ENCODE measurements at regions not wholly inside any gene's neighbourhood (a gene's known extent, or its start where the extent isn't known, plus 50 kb on each side); places are given as distances from the start of the nearest gene placed in this dataset.

- H3K27ac Mint-ChIP-seq = no peak overlapping the region
- H3K4me1 Mint-ChIP-seq = peaks cover 9% of the 10 kb centered on the region
- no peak overlapping the region for H3K4me3 Mint-ChIP-seq
- CTCF ChIA-PET = no interaction called here
- H3K36me3 Mint-ChIP-seq = peaks cover 35% of the 10 kb centered on the region
- no peak for DNase-seq
- H3K9me3 Mint-ChIP-seq = no peaks in the 10 kb centered on the region
- no peaks in the 10 kb centered on the region for H3K27me3 Mint-ChIP-seq
These were observed 265.6 kb upstream of the RGS6 start for GRCh38 chr14:71666571-71667145.

DNA sequence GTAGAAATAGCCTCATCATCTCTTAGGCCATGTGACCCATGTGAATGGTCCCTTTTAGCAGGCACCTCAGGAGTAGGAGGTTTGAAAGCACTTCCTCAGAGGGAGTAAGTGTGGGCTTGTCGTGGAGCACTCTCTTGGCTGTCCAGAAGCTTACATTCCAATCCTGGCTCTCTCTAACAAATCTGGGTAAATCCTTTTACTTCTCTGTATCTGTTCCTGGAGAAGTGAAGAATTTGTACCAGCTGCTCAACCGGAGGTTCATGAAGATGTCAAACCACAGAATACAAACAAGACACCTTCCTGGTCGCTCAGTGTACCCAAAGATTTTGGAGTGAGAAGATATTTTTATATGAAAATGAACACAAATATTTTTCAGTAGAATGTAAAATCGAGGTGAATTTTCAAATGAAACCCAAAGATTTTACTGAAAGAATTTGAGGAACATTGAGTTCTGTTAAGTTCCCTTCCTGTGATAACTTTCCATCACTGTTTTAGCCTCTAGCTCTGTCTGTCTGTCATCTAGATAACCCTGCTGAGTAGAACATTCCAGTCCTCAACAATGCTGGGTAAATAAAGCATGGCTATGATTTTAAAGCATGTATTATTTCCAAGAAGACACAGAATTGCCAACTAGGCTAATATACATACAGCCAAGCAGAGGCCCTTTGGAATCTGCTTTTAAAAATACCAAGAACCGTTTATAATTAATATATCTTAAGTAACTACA, 263.9 kb upstream of the RGS6 start:
- CTCF ChIA-PET = interaction anchor here (0.6 to 1.1 kb wide), 3 partner anchors 9 to 22 kb away, joined by 3 read pairs; no protein-coding TSS in a partner anchor
- Mint-ChIP-seq H3K27me3 (no peaks in the 10 kb centered on the region), H3K9me3 (no peaks in the 10 kb centered on the region), H3K4me1 (peaks cover 17% of the 10 kb centered on the region), H3K36me3 (peaks cover 36% of the 10 kb centered on the region), H3K4me3 (no peak overlapping the region), H3K27ac (no peak overlapping the region)
- DNase-seq = no peak

DNA sequence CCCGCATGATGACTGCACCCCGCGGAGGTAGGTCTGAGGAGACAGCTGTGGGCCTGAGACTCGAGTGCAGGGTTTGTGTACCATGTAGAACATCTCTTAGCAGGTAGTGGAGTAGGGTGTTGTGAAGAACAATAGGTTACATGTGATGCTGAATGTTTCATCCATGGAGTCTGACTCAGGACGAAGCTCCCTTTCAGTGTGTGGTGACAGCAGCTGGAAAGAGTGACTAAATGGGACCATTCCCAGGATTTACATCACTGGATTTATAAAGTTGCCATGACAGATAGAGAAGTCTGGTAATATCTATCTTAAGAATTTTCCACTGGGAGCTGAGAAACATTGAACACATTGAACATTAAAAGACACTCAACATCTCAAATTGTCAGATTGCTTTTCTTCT, 259.6 kb upstream of the RGS6 start:
- Mint-ChIP-seq H3K4me3 (no peak overlapping the region), H3K4me1 (peaks cover 17% of the 10 kb centered on the region), H3K36me3 (peaks cover 40% of the 10 kb centered on the region), H3K27ac (no peak overlapping the region), H3K27me3 (no peaks in the 10 kb centered on the region), H3K9me3 (peaks cover under 1% of the 10 kb centered on the region)
- CTCF ChIA-PET = no interaction called here
- no peak for DNase-seq

- Mint-ChIP-seq H3K36me3 (peaks cover 52% of the 10 kb centered on the region), H3K9me3 (peaks cover 5% of the 10 kb centered on the region), H3K4me1 (peaks cover 17% of the 10 kb centered on the region), H3K27ac (peak overlapping the region; percentile 43), H3K4me3 (no peak overlapping the region), H3K27me3 (no peaks in the 10 kb centered on the region)
- CTCF ChIA-PET = no interaction called here
- DNase-seq = no peak
These were observed 256.9 kb upstream of the RGS6 start for GRCh38 chr14:71675126-71675899.

- H3K36me3 Mint-ChIP-seq = peaks cover 52% of the 10 kb centered on the region
- CTCF ChIA-PET = no interaction called here
These were observed 256.3 kb upstream of the RGS6 start for GRCh38 chr14:71675900-71676287.

GRCh38 chr14:71680736-71681387, 251.4 kb upstream of the RGS6 start:
- Mint-ChIP-seq H3K9me3 (peaks cover 5% of the 10 kb centered on the region), H3K27ac (no peak overlapping the region), H3K36me3 (peaks cover 41% of the 10 kb centered on the region), H3K4me1 (no peaks in the 10 kb centered on the region), H3K4me3 (no peak overlapping the region), H3K27me3 (no peaks in the 10 kb centered on the region)
- no peak for DNase-seq
- CTCF ChIA-PET = no interaction called here

More at GRCh38 chr14:71675900-71676287, 256.3 kb upstream of the RGS6 start:
- Mint-ChIP-seq H3K9me3 (peaks cover 5% of the 10 kb centered on the region), H3K4me3 (no peak overlapping the region), H3K27ac (no peak overlapping the region), H3K4me1 (peaks cover 15% of the 10 kb centered on the region), H3K27me3 (no peaks in the 10 kb centered on the region)
- no peak for DNase-seq

DNA sequence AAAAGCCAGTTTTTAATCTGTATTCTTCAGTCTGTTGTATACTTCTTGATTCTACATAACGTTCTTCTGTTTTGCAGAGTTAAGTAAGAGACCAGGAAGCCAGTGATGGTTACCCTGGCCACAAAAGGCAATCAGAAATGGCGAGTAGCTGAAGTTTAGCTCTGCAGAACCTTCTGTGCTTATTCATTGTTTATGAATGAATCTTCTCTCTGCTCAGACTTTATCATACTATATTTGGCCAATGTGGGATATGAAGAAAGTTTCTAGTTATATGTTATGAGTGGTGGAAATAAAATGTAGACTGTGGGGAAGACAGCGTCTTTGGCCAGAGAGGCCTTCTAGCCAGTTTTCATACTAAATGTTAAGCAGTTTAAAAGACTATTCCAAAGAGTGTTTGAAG, 249.9 kb upstream of the RGS6 start:
- no peak overlapping the region for H3K4me3 Mint-ChIP-seq
- H3K36me3 Mint-ChIP-seq = peaks cover 36% of the 10 kb centered on the region
- no peak for DNase-seq
- peaks cover 5% of the 10 kb centered on the region for H3K9me3 Mint-ChIP-seq
- CTCF ChIA-PET = no interaction called here
- no peaks in the 10 kb centered on the region for H3K27me3 Mint-ChIP-seq
- H3K27ac Mint-ChIP-seq = no peak overlapping the region
- H3K4me1 Mint-ChIP-seq = no peaks in the 10 kb centered on the region

GRCh38 chr14:71684323-71684722, 247.9 kb upstream of the RGS6 start:
- Mint-ChIP-seq H3K36me3 (peaks cover 22% of the 10 kb centered on the region), H3K9me3 (no peaks in the 10 kb centered on the region), H3K4me1 (no peaks in the 10 kb centered on the region), H3K27me3 (no peaks in the 10 kb centered on the region), H3K27ac (no peak overlapping the region), H3K4me3 (no peak overlapping the region)
- no peak for DNase-seq
- CTCF ChIA-PET = no interaction called here

GRCh38 chr14:71686677-71687076, 245.6 kb upstream of the RGS6 start:
- H3K27ac Mint-ChIP-seq = no peak overlapping the region
- peaks cover 25% of the 10 kb centered on the region for H3K36me3 Mint-ChIP-seq
- peaks cover 2% of the 10 kb centered on the region for H3K4me1 Mint-ChIP-seq
- H3K9me3 Mint-ChIP-seq = no peaks in the 10 kb centered on the region
- no peak overlapping the region for H3K4me3 Mint-ChIP-seq
- no peaks in the 10 kb centered on the region for H3K27me3 Mint-ChIP-seq
- DNase-seq = no peak
- CTCF ChIA-PET = no interaction called here

DNA sequence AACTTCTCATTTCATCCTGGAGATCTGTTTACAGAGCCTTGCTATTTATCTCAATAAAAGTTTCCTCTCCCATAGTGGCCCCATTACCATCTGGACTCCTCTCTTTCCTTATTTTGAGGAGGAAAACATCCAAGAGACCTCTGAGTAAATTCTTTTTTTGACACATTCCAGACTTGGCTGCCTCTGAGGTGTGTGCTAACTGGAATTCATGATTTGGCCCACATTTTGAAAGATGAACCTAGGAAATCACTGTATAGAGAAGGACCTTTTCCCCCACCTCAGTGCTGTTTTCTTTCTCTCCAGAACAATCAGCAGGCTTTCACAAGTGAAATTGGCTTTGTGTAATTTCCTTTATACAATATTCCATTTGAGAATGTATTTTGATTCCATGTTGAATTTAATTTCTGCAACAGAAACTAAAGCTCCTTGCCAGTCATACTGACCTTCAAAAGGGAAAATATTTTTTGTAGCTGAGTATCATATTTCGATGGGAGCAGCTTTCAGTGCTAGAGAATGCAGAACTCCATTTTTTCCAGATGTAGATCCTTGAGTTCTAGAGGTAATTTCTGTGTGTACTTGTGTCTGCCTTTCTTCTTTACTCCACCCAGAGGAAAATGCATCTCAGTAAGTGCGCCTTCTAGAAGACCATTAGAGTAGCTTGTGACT, 244.9 kb upstream of the RGS6 start:
- Mint-ChIP-seq H3K27me3 (no peaks in the 10 kb centered on the region), H3K27ac (no peak overlapping the region), H3K4me3 (no peak overlapping the region), H3K36me3 (peaks cover 28% of the 10 kb centered on the region), H3K9me3 (no peaks in the 10 kb centered on the region), H3K4me1 (peaks cover 2% of the 10 kb centered on the region)
- CTCF ChIA-PET = no interaction called here
- no peak for DNase-seq

DNA sequence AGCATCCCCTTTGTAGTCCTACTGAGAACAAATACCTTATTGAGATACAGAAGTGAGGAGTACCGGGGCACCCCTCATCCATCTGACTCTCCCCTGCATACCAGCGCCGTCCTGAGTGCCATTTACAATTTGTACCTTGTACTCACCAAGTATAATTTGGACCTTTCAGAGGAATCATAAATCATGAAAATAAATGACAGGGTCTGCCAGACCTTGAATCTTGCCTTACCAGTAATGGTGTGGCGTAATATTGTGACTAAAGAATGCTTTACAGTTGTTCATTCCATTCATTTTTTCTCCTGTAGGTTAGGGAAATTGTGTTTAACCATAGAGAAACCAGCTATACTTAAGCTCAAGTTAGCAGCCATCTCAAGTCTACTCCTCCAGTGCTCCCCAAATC, 243.7 kb upstream of the RGS6 start:
- no peak for DNase-seq
- Mint-ChIP-seq H3K4me3 (no peak overlapping the region), H3K9me3 (no peaks in the 10 kb centered on the region), H3K27ac (no peak overlapping the region), H3K36me3 (peaks cover 33% of the 10 kb centered on the region), H3K4me1 (peaks cover 8% of the 10 kb centered on the region), H3K27me3 (no peaks in the 10 kb centered on the region)
- CTCF ChIA-PET = no interaction called here

DNA sequence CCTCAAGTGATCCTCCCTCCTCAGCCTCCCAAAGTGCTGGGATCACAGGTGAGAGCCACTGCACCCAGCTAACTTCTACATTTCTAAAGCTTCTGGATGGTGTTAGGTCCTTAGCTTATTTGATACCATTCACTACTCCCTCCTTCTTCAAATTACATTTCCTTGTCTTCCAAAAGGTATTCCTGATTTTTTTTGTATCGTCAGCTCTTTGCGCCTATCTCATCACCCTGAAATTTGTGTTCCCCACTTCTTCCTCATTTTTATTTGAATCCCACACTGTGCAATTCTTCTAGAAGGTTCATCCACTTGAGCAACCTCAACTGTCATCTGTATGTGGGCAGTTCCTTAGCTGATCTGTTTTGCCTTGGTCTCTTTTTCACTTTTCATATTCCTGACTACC, 241.8 kb upstream of the RGS6 start:
- peaks cover 18% of the 10 kb centered on the region for H3K4me1 Mint-ChIP-seq
- H3K36me3 Mint-ChIP-seq = peaks cover 28% of the 10 kb centered on the region
- no peak overlapping the region for H3K4me3 Mint-ChIP-seq
- H3K9me3 Mint-ChIP-seq = no peaks in the 10 kb centered on the region
- no peaks in the 10 kb centered on the region for H3K27me3 Mint-ChIP-seq
- CTCF ChIA-PET = interaction anchor here (0.6 kb wide), 1 partner anchor 22 kb away, joined by 3 read pairs; no protein-coding TSS in a partner anchor
- H3K27ac Mint-ChIP-seq = no peak overlapping the region
- no peak for DNase-seq

DNA sequence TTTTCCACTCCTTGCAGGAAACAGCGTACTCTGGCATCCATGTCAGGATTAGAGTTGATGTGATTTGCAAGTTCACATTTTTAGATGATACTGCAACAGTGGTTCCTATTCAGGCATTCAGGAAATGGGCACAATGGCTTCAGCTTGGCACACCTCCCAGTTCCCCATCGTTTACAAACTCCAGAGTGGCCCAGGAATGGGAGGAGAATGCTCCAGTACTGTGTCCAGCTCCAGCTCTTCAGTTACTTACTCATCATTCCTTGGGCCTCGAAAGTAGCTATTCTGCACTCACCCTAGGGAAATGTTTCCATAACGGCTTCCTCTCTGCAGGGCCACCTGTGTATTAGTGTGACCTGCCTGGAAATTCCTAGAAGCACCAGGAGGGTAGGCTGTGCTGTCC, 239.7 kb upstream of the RGS6 start:
- Mint-ChIP-seq H3K9me3 (no peaks in the 10 kb centered on the region), H3K27ac (no peak overlapping the region), H3K36me3 (peaks cover 33% of the 10 kb centered on the region), H3K4me3 (no peak overlapping the region), H3K27me3 (no peaks in the 10 kb centered on the region), H3K4me1 (peaks cover 18% of the 10 kb centered on the region)
- no peak for DNase-seq
- CTCF ChIA-PET = no interaction called here

DNA sequence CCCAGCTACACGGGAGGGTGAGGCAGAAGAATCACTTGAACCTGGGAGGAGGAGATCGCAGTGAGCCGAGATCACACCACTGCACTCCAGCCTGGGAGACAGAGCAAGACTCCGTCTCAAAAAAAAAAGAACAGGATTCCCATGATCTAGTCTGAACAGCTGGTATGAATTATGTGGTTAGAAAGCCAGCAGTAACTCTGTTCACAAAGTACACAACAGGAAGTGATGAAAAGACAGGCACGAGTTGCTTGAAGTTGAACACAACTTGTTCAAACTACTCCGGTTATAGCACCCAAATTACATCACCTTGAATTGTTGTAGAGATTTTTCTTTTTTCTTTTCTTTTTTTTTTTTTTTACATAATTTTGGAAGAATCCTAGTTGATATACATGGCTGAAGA, 238.8 kb upstream of the RGS6 start:
- peak overlapping the region; percentile 64 for H3K27ac Mint-ChIP-seq
- H3K36me3 Mint-ChIP-seq = peaks cover 33% of the 10 kb centered on the region
- H3K27me3 Mint-ChIP-seq = no peaks in the 10 kb centered on the region
- DNase-seq = no peak
- no peak overlapping the region for H3K4me3 Mint-ChIP-seq
- CTCF ChIA-PET = no interaction called here
- H3K9me3 Mint-ChIP-seq = no peaks in the 10 kb centered on the region
- H3K4me1 Mint-ChIP-seq = peaks cover 23% of the 10 kb centered on the region
